HCT116 (cell line): ENCODE measurements at regions not wholly inside any gene's neighbourhood (a gene's known extent, or its start where the extent isn't known, plus 50 kb on each side); places are given as distances from the start of the nearest gene placed in this dataset.

Experiments used
- ATF3 ChIP-seq: IDR thresholded peaks from 2 replicates; pipeline ENCODE4 v1.6.1; 2012
- EZH2 ChIP-seq: fragments of 200-600 bp; sonication (generic); IDR thresholded peaks from 2 replicates; pipeline ENCODE4 v1.6.1; 2017; ENCODE audit warnings: antibody characterized with exemption, mixed run types
- POLR2AphosphoS5 ChIP-seq: IDR thresholded peaks from 2 replicates; pipeline ENCODE4 v1.6.1; 2011; ENCODE audit warnings: mild to moderate bottlenecking, low read depth, low read length, moderate library complexity
- YY1 ChIP-seq: IDR thresholded peaks from 2 replicates; pipeline ENCODE4 v1.6.1; 2011; ENCODE audit warnings: low read length, low read depth, moderate library complexity, mild to moderate bottlenecking; ENCODE audit not compliant: insufficient replicate concordance; ENCODE audit errors: extremely low read depth
- ZNF274 ChIP-seq: fragments of 200-500 bp; sonication (Bioruptor generic); IDR thresholded peaks from 2 replicates; pipeline ENCODE4 v1.6.1; 2014; ENCODE audit warnings: mild to moderate bottlenecking, low read depth, low read length, inconsistent platforms
- TF ChIP-seq, protein P1 (sequence below), 3 experiments: fragments of 200-600 bp in 1 of 3; sonication (generic) in 1 of 3; IDR thresholded peaks in 2 of 3; conservative IDR thresholded peaks in 1 of 3; 2 replicates each; pipeline ENCODE4 v1.5.1; 2012 to 2017; ENCODE audit warnings: low read depth in 2 of 3, low read length in 2 of 3, antibody characterized with exemption in 1 of 3, borderline replicate concordance in 1 of 3, control low read depth in 1 of 3, mild to moderate bottlenecking in 1 of 3, mixed read lengths in 1 of 3, mixed run types in 1 of 3, moderate library complexity in 1 of 3; ENCODE audit not compliant: insufficient read depth in 1 of 3

DNA sequence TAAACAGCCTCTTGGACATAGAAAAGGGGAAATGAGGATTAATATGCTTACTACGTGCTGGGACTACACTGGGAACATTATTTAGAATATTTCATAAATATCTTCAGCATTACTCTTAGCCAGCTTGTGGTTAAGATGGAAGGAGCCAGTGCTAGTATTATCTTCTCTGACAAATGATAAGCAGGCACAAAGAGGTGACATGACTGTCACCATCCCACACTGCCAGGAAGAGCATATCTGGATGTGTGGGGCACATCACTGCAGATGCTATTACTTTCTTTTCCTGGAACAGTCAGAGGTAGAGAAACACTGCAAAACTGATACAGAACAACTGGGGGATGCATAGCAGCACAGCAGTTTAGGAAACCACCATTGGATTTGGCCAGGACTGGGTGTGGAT lies 281.0 kb upstream of the TNC start:
- TF ChIP-seq, protein P1, sequence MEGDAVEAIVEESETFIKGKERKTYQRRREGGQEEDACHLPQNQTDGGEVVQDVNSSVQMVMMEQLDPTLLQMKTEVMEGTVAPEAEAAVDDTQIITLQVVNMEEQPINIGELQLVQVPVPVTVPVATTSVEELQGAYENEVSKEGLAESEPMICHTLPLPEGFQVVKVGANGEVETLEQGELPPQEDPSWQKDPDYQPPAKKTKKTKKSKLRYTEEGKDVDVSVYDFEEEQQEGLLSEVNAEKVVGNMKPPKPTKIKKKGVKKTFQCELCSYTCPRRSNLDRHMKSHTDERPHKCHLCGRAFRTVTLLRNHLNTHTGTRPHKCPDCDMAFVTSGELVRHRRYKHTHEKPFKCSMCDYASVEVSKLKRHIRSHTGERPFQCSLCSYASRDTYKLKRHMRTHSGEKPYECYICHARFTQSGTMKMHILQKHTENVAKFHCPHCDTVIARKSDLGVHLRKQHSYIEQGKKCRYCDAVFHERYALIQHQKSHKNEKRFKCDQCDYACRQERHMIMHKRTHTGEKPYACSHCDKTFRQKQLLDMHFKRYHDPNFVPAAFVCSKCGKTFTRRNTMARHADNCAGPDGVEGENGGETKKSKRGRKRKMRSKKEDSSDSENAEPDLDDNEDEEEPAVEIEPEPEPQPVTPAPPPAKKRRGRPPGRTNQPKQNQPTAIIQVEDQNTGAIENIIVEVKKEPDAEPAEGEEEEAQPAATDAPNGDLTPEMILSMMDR (IDR thresholded peaks at IDR 0.05 in 2 of 3, conservative IDR thresholded peaks at IDR 0.05 in 1 of 3; ENCODE audit: borderline replicate concordance in 1 of 3, insufficient read depth in 1 of 3, low read depth in 2 of 3, low read length in 2 of 3) = no peak
- TF ChIP-seq ZNF274 (no peak), ATF3 (no peak), YY1 (no peak), POLR2AphosphoS5 (no peak), EZH2 (no peak)
